Vagina (tissue), 2 donors: ENCODE measurements at regions not wholly inside any gene's neighbourhood (a gene's known extent, or its start where the extent isn't known, plus 50 kb on each side); places are given as distances from the start of the nearest gene placed in this dataset.

Experiments
- POLR2A ChIP-seq, 2 donors: fragments of 450-650 bp; IDR thresholded peaks; one replicate each; pipeline ENCODE4 v1.6.1; 2017; ENCODE audit warnings: antibody characterized with exemption in 2 of 2, mild to moderate bottlenecking in 2 of 2, moderate library complexity in 2 of 2
- POLR2AphosphoS5 ChIP-seq, 2 donors: sonication (generic); formaldehyde crosslinking; IDR thresholded peaks; one replicate each; pipeline ENCODE4 v1.9.0; 2017; ENCODE audit warnings: antibody characterized with exemption in 2 of 2, mild to moderate bottlenecking in 2 of 2, low read depth in 1 of 2; ENCODE audit not compliant: insufficient read depth in 1 of 2
- TF ChIP-seq, protein P1 (sequence below), 3 experiments: fragments of 450-650 bp in 2 of 3; fragments of 200-600 bp in 1 of 3; sonication (generic) in 1 of 3; IDR thresholded peaks; one replicate each; pipeline ENCODE4 v1.5.1; 2017 to 2019; ENCODE audit warnings: antibody characterized with exemption in 3 of 3, mild to moderate bottlenecking in 2 of 3, moderate library complexity in 2 of 3

- TF ChIP-seq POLR2A (IDR thresholded peaks at IDR 0.05) (no peak), POLR2AphosphoS5 (IDR thresholded peaks at IDR 0.05; ENCODE audit: insufficient read depth in 1 of 2, low read depth in 1 of 2) (no peak)
- TF ChIP-seq, protein P1, sequence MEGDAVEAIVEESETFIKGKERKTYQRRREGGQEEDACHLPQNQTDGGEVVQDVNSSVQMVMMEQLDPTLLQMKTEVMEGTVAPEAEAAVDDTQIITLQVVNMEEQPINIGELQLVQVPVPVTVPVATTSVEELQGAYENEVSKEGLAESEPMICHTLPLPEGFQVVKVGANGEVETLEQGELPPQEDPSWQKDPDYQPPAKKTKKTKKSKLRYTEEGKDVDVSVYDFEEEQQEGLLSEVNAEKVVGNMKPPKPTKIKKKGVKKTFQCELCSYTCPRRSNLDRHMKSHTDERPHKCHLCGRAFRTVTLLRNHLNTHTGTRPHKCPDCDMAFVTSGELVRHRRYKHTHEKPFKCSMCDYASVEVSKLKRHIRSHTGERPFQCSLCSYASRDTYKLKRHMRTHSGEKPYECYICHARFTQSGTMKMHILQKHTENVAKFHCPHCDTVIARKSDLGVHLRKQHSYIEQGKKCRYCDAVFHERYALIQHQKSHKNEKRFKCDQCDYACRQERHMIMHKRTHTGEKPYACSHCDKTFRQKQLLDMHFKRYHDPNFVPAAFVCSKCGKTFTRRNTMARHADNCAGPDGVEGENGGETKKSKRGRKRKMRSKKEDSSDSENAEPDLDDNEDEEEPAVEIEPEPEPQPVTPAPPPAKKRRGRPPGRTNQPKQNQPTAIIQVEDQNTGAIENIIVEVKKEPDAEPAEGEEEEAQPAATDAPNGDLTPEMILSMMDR (IDR thresholded peaks at IDR 0.05), result no peak
Observed at GRCh38 chr5:24750355-24750754, 105.6 kb upstream of the CDH10 start.
